Bronchial epithelial cell (primary cell): ENCODE measurements at regions not wholly inside any gene's neighbourhood (a gene's known extent, or its start where the extent isn't known, plus 50 kb on each side); places are given as distances from the start of the nearest gene placed in this dataset.

Source experiments
- DNase-seq: peaks from one replicate; pipeline ENCODE4 v3.0.0-alpha.2; 2010; ENCODE audit warnings: low read depth
- FAIRE-seq: peaks from 2 replicates; lab custom pipeline; 2011; peaks lifted over from hg19 to GRCh38; lab: Jason Lieb, UNC
- H3K27me3 ChIP-seq: 2 replicates; pipeline ENCODE4 v1.5.1; 2011; ENCODE audit warnings: low read length; ENCODE audit not compliant: control insufficient read depth, insufficient read depth
- H3K36me3 ChIP-seq: 2 replicates; pipeline ENCODE4 v1.5.1; 2011; ENCODE audit warnings: low read length; ENCODE audit not compliant: control insufficient read depth, insufficient read depth
- H3K4me3 ChIP-seq: 2 replicates; pipeline ENCODE4 v1.5.1; 2011; ENCODE audit warnings: mild to moderate bottlenecking, low read depth, low read length, control low read depth
- TF ChIP-seq, protein P1 (sequence below): IDR thresholded peaks from 2 replicates; pipeline ENCODE4 v1.5.1; 2011; ENCODE audit warnings: mild to moderate bottlenecking, moderate library complexity, low read length, control low read depth, inconsistent platforms; ENCODE audit not compliant: insufficient read depth, severe bottlenecking

DNA sequence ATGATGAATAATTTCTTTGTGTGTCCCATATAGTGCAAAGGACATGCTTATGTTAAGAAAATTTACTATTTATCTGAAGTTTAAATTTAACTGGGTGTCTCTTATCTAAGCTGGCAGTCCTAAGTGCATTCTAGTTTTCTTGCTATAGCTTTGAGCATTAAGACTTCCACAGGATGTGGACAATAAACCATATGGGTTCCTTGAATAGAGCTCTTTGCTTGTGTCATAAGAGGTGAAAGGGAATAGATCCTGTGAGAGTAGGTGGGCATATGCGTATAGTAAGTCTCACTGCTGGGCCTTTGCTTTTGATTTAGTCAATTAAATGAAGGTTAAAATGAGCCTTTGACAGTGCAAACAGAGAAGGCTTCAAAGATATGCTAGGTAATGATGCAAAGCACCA, 223.4 kb upstream of the GYPA start:
- TF ChIP-seq, protein P1, sequence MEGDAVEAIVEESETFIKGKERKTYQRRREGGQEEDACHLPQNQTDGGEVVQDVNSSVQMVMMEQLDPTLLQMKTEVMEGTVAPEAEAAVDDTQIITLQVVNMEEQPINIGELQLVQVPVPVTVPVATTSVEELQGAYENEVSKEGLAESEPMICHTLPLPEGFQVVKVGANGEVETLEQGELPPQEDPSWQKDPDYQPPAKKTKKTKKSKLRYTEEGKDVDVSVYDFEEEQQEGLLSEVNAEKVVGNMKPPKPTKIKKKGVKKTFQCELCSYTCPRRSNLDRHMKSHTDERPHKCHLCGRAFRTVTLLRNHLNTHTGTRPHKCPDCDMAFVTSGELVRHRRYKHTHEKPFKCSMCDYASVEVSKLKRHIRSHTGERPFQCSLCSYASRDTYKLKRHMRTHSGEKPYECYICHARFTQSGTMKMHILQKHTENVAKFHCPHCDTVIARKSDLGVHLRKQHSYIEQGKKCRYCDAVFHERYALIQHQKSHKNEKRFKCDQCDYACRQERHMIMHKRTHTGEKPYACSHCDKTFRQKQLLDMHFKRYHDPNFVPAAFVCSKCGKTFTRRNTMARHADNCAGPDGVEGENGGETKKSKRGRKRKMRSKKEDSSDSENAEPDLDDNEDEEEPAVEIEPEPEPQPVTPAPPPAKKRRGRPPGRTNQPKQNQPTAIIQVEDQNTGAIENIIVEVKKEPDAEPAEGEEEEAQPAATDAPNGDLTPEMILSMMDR, result no peak
- H3K36me3 ChIP-seq, result no peaks in the 10 kb centered on the region
- DNase-seq (no peak), FAIRE-seq (no peak)
- H3K4me3 ChIP-seq, result no peak overlapping the region
- no peaks in the 10 kb centered on the region for H3K27me3 ChIP-seq

- H3K27me3 ChIP-seq, result no peaks in the 10 kb centered on the region
- no peak overlapping the region for H3K4me3 ChIP-seq
Observed at GRCh38 chr4:144366425-144366824, 225.9 kb upstream of the GYPA start.

GRCh38 chr4:144371485-144371884, 231.0 kb upstream of the GYPA start:
- Histone ChIP-seq H3K4me3 (no peak overlapping the region), H3K27me3 (no peaks in the 10 kb centered on the region), H3K36me3 (no peaks in the 10 kb centered on the region)
- FAIRE-seq (no peak), DNase-seq (no peak)
- TF ChIP-seq, protein P1, result no peak

More at GRCh38 chr4:144366425-144366824, 225.9 kb upstream of the GYPA start:
- no peak for DNase-seq
- H3K36me3 ChIP-seq, result no peaks in the 10 kb centered on the region
- TF ChIP-seq, protein P1, result no peak
- FAIRE-seq, result no peak

DNA sequence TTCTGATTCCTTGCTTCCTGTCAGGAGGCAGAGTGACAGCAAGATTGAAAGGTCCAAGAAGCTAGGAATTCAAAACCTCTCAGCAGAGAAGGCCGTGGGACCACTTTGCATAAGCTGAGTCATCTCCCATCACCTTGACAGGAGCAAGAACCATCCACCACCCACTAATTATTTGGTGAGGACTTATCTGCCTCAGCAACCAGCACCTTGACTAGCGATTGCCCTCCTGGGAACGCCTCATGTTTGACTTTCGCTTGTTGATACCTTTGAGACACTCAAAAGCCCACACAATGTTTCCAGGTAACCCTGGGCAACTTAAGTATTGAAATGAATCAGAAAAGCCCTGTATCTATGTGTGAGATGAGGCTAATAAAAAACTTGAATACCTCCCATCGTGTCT, 233.5 kb upstream of the GYPA start:
- TF ChIP-seq, protein P1, result no peak

GRCh38 chr4:144376866-144377265, 236.3 kb upstream of the GYPA start:
- TF ChIP-seq, protein P1, result no peak
- Histone ChIP-seq H3K27me3 (no peaks in the 10 kb centered on the region), H3K36me3 (no peaks in the 10 kb centered on the region), H3K4me3 (no peak overlapping the region)
- no peak for DNase-seq
- no peak for FAIRE-seq

More for the DNA sequence above, 233.5 kb upstream of the GYPA start:
- no peak overlapping the region for H3K4me3 ChIP-seq
- DNase-seq (peak; percentile 5), FAIRE-seq (peak; percentile 13)
- no peaks in the 10 kb centered on the region for H3K36me3 ChIP-seq
- no peaks in the 10 kb centered on the region for H3K27me3 ChIP-seq

- no peak for FAIRE-seq
- H3K36me3 ChIP-seq, result no peaks in the 10 kb centered on the region
- H3K4me3 ChIP-seq, result no peak overlapping the region
Observed at GRCh38 chr4:144384408-144384807, 243.9 kb upstream of the GYPA start.

More at GRCh38 chr4:144384408-144384807, 243.9 kb upstream of the GYPA start:
- no peak for DNase-seq
- no peaks in the 10 kb centered on the region for H3K27me3 ChIP-seq
- TF ChIP-seq, protein P1, result no peak
